RWPE1 (cell line): ENCODE measurements at regions not wholly inside any gene's neighbourhood (a gene's known extent, or its start where the extent isn't known, plus 50 kb on each side); places are given as distances from the start of the nearest gene placed in this dataset.

Experiments used
- CTCF ChIA-PET: fragments of 350-600 bp; sonication (Branson Sonifier 250); formaldehyde crosslinking; extraction: SDS; loops from one replicate; lab custom pipeline; 2021; lab: Yijun Ruan, JAX
- POLR2A ChIA-PET: fragments of 400-600 bp; formaldehyde crosslinking; extraction: SDS; loops from one replicate; lab custom pipeline; 2020; ENCODE audit warnings: antibody characterized with exemption; ENCODE audit not compliant: low non-redundant PET; lab: Yijun Ruan, JAX
- DNase-seq: peaks from one replicate; pipeline ENCODE4 v3.0.0; 2012; ENCODE audit warnings: low spot score
- H3K27ac ChIP-seq: fragments of 450-650 bp; 2 replicates; pipeline ENCODE4 v1.5.1; 2017
- TF ChIP-seq, protein P1 (sequence below): fragments of 450-650 bp; conservative IDR thresholded peaks from 2 replicates; pipeline ENCODE4 v1.5.1; 2017; ENCODE audit warnings: low read depth, mild to moderate bottlenecking

DNA sequence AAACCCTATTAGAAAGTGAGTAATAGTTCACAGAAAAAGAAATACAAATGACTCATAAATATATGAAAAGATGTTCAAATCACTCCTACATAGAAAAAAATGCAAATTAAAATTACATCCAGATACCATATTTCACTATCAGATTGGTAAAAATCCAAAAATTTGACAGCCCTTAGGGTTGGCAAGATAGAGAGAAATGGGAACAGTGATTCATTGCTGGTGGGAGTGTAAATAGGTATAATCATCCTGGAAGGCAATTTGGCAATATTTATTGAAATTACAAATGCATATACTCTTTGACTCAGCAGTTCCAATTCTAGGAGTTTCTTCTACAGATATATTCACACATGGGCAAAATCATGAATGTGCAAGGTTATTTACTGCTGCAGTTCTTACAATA, 273.5 kb downstream of the NR2F1-AS1 start:
- ChIA-PET POLR2A (no interaction called here), CTCF (no interaction called here)
- H3K27ac ChIP-seq, result no peak overlapping the region
- TF ChIP-seq, protein P1, sequence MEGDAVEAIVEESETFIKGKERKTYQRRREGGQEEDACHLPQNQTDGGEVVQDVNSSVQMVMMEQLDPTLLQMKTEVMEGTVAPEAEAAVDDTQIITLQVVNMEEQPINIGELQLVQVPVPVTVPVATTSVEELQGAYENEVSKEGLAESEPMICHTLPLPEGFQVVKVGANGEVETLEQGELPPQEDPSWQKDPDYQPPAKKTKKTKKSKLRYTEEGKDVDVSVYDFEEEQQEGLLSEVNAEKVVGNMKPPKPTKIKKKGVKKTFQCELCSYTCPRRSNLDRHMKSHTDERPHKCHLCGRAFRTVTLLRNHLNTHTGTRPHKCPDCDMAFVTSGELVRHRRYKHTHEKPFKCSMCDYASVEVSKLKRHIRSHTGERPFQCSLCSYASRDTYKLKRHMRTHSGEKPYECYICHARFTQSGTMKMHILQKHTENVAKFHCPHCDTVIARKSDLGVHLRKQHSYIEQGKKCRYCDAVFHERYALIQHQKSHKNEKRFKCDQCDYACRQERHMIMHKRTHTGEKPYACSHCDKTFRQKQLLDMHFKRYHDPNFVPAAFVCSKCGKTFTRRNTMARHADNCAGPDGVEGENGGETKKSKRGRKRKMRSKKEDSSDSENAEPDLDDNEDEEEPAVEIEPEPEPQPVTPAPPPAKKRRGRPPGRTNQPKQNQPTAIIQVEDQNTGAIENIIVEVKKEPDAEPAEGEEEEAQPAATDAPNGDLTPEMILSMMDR, result no peak
- peak; percentile 74 for DNase-seq

DNA sequence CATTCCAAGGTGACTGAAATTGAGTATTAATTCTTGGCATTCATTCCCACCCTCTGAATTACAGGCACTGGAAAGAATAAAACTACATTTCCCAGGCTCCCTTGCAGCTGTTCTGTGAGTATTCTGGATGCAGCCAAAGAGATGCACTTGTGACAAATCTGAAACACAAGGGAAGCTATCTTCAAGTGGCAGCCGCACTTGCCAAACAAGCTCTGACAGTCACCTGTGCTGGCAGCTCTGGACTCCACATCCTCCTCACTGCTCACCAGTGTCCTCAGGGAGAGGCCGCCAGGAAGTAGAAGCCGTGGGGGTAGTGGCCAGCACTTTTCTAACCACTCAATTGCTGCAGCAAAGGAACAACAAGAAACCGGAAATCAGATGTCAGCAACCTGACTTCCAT, 275.0 kb downstream of the NR2F1-AS1 start:
- ChIA-PET POLR2A (no interaction called here), CTCF (interaction anchor here (1.0 kb wide), 1 partner anchor 31 kb away, joined by 3 read pairs; no protein-coding TSS in a partner anchor)
- no peak for DNase-seq
- TF ChIP-seq, protein P1, result no peak
- no peak overlapping the region for H3K27ac ChIP-seq

DNA sequence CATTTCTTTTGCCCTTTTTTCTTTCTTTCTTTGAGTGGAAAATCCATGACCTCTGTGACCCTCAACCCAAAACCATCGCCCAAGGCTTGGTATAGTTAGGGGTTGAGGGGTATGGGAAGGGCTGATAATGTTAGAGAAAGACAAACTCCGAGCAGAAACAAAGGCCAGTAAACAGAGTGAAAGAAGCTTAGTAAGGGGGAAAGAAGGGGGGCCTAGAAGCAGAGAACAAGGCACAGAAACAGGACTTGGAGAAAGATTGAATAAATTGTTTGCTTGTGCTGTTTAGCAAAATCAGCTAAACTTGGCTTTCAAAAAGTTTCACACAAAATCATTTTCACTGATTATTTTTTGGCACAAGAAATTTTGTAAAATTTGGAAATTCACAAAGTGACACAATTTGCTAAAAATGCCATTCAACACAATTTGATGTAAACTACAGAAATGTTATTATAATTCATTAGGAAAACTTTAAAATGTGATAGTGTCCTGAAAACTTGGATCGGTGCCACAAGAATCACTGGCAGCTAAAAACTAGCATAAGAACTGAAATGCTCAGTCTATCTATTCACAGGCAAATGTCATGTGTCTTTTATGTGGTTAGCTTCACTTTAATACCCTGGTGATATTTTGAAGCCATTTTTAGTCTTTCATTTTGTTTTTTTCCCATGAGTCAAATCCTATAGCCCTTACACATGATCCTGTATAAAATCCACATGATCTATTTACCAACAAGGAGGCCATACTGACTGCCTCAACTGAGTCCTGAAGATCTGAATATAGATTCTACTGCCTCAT, 276.4 kb downstream of the NR2F1-AS1 start:
- TF ChIP-seq, protein P1, result no peak
- H3K27ac ChIP-seq, result no peak overlapping the region
- CTCF ChIA-PET, result no interaction called here
- DNase-seq, result no peak
- POLR2A ChIA-PET, result no interaction called here

DNA sequence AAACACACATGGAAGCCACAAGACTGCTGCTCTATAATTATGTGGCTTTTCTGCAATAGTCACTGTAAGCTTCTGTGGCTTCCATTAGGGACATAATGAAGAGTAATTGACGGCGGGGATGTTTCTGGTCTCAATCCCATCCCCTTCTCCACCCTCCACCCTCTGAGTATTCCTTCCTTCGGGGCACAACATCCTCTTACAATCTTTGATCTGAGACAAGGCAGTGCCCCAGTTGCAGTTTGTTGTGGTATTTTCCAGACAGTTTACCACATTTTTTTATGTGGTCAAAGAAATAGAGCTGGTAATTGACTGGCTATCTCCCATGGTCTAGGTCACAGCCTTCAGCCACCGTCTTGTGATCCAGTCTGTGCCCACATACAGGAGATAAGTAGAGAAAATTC, 277.7 kb downstream of the NR2F1-AS1 start:
- POLR2A ChIA-PET, result no interaction called here

DNA sequence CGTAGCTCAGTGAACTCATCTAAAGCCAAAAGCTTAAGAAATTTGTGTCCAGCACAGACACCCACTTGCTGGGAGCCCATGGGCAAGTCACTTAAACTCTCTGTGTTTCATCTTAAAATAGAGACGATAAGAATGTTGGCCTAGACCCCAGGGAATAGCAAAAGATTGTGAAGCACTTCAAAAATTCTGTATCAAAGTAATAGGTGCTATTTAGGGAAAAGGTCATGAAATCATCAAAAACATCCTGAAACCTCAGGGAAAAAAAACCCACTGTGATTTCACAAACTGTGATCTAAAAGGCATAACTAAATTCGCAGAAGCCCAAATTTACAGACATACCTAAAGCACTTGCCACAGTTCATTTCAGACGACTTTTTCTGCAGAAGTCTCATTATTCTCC, 278.3 kb downstream of the NR2F1-AS1 start:
- H3K27ac ChIP-seq, result no peak overlapping the region
- ChIA-PET CTCF (no interaction called here), POLR2A (no interaction called here)
- DNase-seq, result no peak
- TF ChIP-seq, protein P1, result no peak

More for the DNA sequence above, 277.7 kb downstream of the NR2F1-AS1 start:
- CTCF ChIA-PET, result no interaction called here
- H3K27ac ChIP-seq, result no peak overlapping the region
- no peak for DNase-seq
- TF ChIP-seq, protein P1, result no peak

DNA sequence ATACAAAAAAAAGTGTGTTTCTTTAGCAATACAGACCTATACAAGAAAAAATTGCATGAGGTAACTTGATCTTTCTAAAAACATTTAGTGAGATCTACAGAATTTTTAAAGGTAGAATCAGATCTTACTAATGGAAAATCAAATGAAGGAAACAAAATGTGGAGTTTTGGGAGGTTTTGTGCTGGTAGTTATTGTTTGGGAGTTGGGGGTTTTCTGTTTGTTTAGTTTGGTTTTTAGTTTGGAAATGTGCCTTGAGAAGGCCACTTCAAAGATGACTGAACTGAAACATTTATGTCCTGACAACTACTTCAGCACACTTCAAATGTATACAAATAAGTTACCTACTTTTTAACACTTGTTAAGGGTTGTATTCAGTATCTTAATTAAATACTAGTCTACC, 280.1 kb downstream of the NR2F1-AS1 start:
- CTCF ChIA-PET, result no interaction called here

More for the DNA sequence above, 280.1 kb downstream of the NR2F1-AS1 start:
- POLR2A ChIA-PET, result no interaction called here
- no peak for DNase-seq
- no peak overlapping the region for H3K27ac ChIP-seq
- TF ChIP-seq, protein P1, result no peak
